GM19467 (cell line): ENCODE measurements at regions not wholly inside any gene's neighbourhood (a gene's known extent, or its start where the extent isn't known, plus 50 kb on each side); places are given as distances from the start of the nearest gene placed in this dataset.

Source experiments
- ATAC-seq: cut with Tn5 transposase; IDR thresholded peaks from one replicate; pipeline ENCODE4 v1.9.1; 2021; ENCODE audit warnings: mild to moderate bottlenecking, moderate library complexity; ENCODE audit not compliant: unreplicated experiment

- ATAC-seq = no peak
Observed at GRCh38 chr1:87806379-87807094, 477.9 kb downstream of the LMO4 start.

GRCh38 chr1:87810166-87810565, 481.5 kb downstream of the LMO4 start:
- ATAC-seq = no peak

- peak; percentile 69 for ATAC-seq
Observed at GRCh38 chr1:87812871-87813577, 484.3 kb downstream of the LMO4 start.

GRCh38 chr1:87814573-87814972, 485.9 kb downstream of the LMO4 start:
- ATAC-seq = no peak

- ATAC-seq = no peak
Observed at GRCh38 chr1:87816646-87817045, 488.0 kb downstream of the LMO4 start.

- no peak for ATAC-seq
Observed at GRCh38 chr1:87820668-87821334, 492.1 kb downstream of the LMO4 start.

GRCh38 chr1:87821335-87821697, 492.6 kb downstream of the LMO4 start:
- ATAC-seq = no peak

- ATAC-seq = peak; percentile 83
Observed at GRCh38 chr1:87826681-87827251, 498.1 kb downstream of the LMO4 start.

GRCh38 chr1:87829360-87829759, 500.7 kb downstream of the LMO4 start:
- ATAC-seq = peak; percentile 52

GRCh38 chr1:87830432-87830978, 501.8 kb downstream of the LMO4 start:
- ATAC-seq = no peak

GRCh38 chr1:87833166-87833565, 504.5 kb downstream of the LMO4 start:
- no peak for ATAC-seq

- no peak for ATAC-seq
Observed at GRCh38 chr1:87834151-87834550, 505.5 kb downstream of the LMO4 start.

- no peak for ATAC-seq
Observed at GRCh38 chr1:87834941-87835340, 506.3 kb downstream of the LMO4 start.

GRCh38 chr1:87840767-87841166, 512.1 kb downstream of the LMO4 start:
- peak; percentile 94 for ATAC-seq

- ATAC-seq = no peak
Observed at GRCh38 chr1:87841332-87841731, 512.7 kb downstream of the LMO4 start.

GRCh38 chr1:87842156-87842555, 513.5 kb downstream of the LMO4 start:
- ATAC-seq = no peak

GRCh38 chr1:87844251-87844650, 515.6 kb downstream of the LMO4 start:
- no peak for ATAC-seq

- ATAC-seq = no peak
Observed at GRCh38 chr1:87851490-87851889, 522.8 kb downstream of the LMO4 start.

GRCh38 chr1:87852410-87853161, 523.9 kb downstream of the LMO4 start:
- no peak for ATAC-seq

GRCh38 chr1:87853576-87854351, 525.1 kb downstream of the LMO4 start:
- no peak for ATAC-seq
